GM23338 (cell line): ENCODE measurements at regions not wholly inside any gene's neighbourhood (a gene's known extent, or its start where the extent isn't known, plus 50 kb on each side); places are given as distances from the start of the nearest gene placed in this dataset.

Source experiments
- CTCF ChIP-seq, 2 experiments: fragments of 200-600 bp in 1 of 2; sonication (generic) in 1 of 2; conservative IDR thresholded peaks; 2 replicates each; pipeline versions ENCODE4 v1.5.1 to v1.6.1; 2016 to 2017; ENCODE audit warnings: antibody characterized with exemption in 2 of 2, low read depth in 2 of 2, mild to moderate bottlenecking in 2 of 2, moderate library complexity in 1 of 2
- ETS1 ChIP-seq: IDR thresholded peaks from 2 replicates; pipeline ENCODE4 v1.6.1; 2016; ENCODE audit warnings: antibody characterized with exemption
- EZH2 ChIP-seq: fragments of 200-600 bp; sonication (generic); IDR thresholded peaks from one replicate; pipeline ENCODE4 v1.8.0; 2017; ENCODE audit warnings: antibody characterized with exemption, mild to moderate bottlenecking, low read depth; ENCODE audit not compliant: unreplicated experiment
- EZH2phosphoT487 ChIP-seq: fragments of 200-600 bp; sonication (generic); IDR thresholded peaks from one replicate; pipeline ENCODE4 v1.8.1; 2018; ENCODE audit warnings: antibody characterized with exemption; ENCODE audit not compliant: unreplicated experiment
- JUNB ChIP-seq: IDR thresholded peaks from one replicate; pipeline ENCODE4 v1.6.1; 2016; ENCODE audit warnings: antibody characterized with exemption; ENCODE audit not compliant: unreplicated experiment
- NANOG ChIP-seq: IDR thresholded peaks from 2 replicates; pipeline ENCODE4 v1.6.1; 2016; ENCODE audit warnings: antibody characterized with exemption, borderline replicate concordance
- POLR2AphosphoS5 ChIP-seq: IDR thresholded peaks from 2 replicates; pipeline ENCODE4 v1.6.1; 2016; ENCODE audit warnings: antibody characterized with exemption, low read depth
- REST ChIP-seq: IDR thresholded peaks from one replicate; pipeline ENCODE4 v1.6.1; 2018; ENCODE audit warnings: antibody characterized with exemption; ENCODE audit not compliant: unreplicated experiment
- ZNF114 ChIP-seq: fragments of 250-450 bp; sonication (Bioruptor Pico); IDR thresholded peaks from 2 replicates; pipeline ENCODE4 v1.5.0; 2020; ENCODE audit warnings: mild to moderate bottlenecking, moderate library complexity

- TF ChIP-seq CTCF (conservative IDR thresholded peaks at IDR 0.05; ENCODE audit: low read depth in 2 of 2) (no peak), POLR2AphosphoS5 (no peak), REST (no peak), JUNB (no peak), EZH2 (no peak), ETS1 (no peak), ZNF114 (CRISPR knock-in tag) (no peak), EZH2phosphoT487 (no peak), NANOG (no peak)
Observed at GRCh38 chr16:85978291-85978775, 79.4 kb downstream of the IRF8 start.
